ENCODE measurements at regions not wholly inside any gene's neighbourhood (a gene's known extent, or its start where the extent isn't known, plus 50 kb on each side); places are given as distances from the start of the nearest gene placed in this dataset.

GRCh38 chr6:14943116-14943515 lies 302.8 kb upstream of the JARID2 start:
- no peak for TF ChIP-seq CTCF (IDR thresholded peaks at IDR 0.05)
- TF ChIP-seq POLR2AphosphoS5 (IDR thresholded peaks at IDR 0.05), result no peak
- TF ChIP-seq POLR2A (IDR thresholded peaks at IDR 0.05; ENCODE audit: low read depth), result no peak
- TF ChIP-seq EP300 (IDR thresholded peaks at IDR 0.05), result no peak
